GM23248 (cell line): ENCODE measurements at regions not wholly inside any gene's neighbourhood (a gene's known extent, or its start where the extent isn't known, plus 50 kb on each side); places are given as distances from the start of the nearest gene placed in this dataset.

Source experiments
- EZH2 ChIP-seq: fragments of 200-600 bp; sonication (generic); IDR thresholded peaks from 2 replicates; pipeline ENCODE4 v1.6.1; 2018; ENCODE audit warnings: antibody characterized with exemption, mild to moderate bottlenecking; ENCODE audit not compliant: insufficient read depth, poor library complexity, severe bottlenecking
- EZH2phosphoT487 ChIP-seq: fragments of 200-600 bp; sonication (generic); IDR thresholded peaks from 2 replicates; pipeline ENCODE4 v1.6.1; 2018; ENCODE audit warnings: antibody characterized with exemption, moderate library complexity, mild to moderate bottlenecking, low read depth; ENCODE audit not compliant: insufficient read depth

DNA sequence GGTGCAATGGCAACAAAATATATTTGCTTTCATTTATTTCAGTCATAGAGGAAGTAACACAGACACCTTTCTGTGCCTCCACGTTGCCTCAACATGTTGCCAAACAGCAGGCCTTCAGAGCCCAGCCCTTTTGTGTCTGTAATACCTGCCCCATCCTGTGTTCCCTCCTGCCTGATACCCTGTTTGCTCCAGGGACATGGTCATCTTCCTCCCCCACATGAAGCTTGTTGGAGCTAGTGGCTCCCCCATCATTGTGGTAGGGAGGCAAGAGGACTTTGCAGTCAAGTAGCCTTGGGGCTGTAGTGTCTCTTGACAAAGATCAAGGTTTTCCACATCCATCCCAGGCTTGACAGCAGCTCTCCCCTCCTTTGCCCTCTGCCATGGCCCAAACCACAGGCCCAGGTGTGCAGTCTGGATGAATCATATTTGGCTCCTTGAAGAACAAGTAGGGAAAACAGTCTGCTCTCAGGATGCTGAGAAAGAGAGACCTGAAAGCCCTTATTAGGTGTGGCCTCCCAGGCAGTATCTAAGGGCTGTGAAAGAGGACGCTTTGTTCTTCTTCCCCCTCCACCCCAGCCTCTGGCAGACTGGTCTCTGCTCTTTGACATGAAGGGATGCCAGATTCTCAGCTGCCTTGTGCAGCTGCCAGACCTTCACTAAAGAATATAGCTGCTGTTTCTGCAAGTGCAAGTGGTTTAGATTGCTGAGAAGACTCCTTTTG lies 329.0 kb downstream of the C12orf75 start:
- TF ChIP-seq EZH2 (no peak), EZH2phosphoT487 (no peak)
